Keratinocyte (primary cell): ENCODE measurements at regions not wholly inside any gene's neighbourhood (a gene's known extent, or its start where the extent isn't known, plus 50 kb on each side); places are given as distances from the start of the nearest gene placed in this dataset.

Experiments
- DNase-seq: peaks from one replicate; pipeline ENCODE4 v3.0.0-alpha.2; 2011; ENCODE audit warnings: low read depth, missing footprints, low spot score
- FAIRE-seq: peaks from 2 replicates; lab custom pipeline; 2011; peaks lifted over from hg19 to GRCh38; lab: Jason Lieb, UNC
- H2AFZ ChIP-seq: 2 replicates; pipeline ENCODE4 v1.6.0; 2012; ENCODE audit warnings: low read length, control low read depth, inconsistent platforms; ENCODE audit not compliant: control insufficient read depth
- H3K27ac ChIP-seq: 2 replicates; pipeline ENCODE4 v1.5.1; 2011; ENCODE audit warnings: low read length; ENCODE audit not compliant: control insufficient read depth, insufficient read depth
- H3K27me3 ChIP-seq: 3 replicates; pipeline ENCODE4 v1.6.0; 2011; ENCODE audit warnings: low read length; ENCODE audit not compliant: control insufficient read depth, insufficient read depth; ENCODE audit errors: extremely low read depth
- H3K36me3 ChIP-seq, 2 experiments: 2 replicates in 1 of 2; 3 replicates in 1 of 2; pipeline ENCODE4 v1.5.1; 2011; ENCODE audit warnings: low read length in 2 of 2, mild to moderate bottlenecking in 1 of 2; ENCODE audit not compliant: control insufficient read depth in 2 of 2, insufficient read depth in 2 of 2; ENCODE audit errors: extremely low read depth in 1 of 2
- H3K4me1 ChIP-seq: 3 replicates; pipeline ENCODE4 v1.5.1; 2011; ENCODE audit warnings: low read length; ENCODE audit not compliant: control insufficient read depth, insufficient read depth; ENCODE audit errors: extremely low read depth
- H3K4me2 ChIP-seq: 3 replicates; pipeline ENCODE4 v1.6.0; 2011; ENCODE audit warnings: low read depth, low read length; ENCODE audit not compliant: control insufficient read depth, insufficient read depth; ENCODE audit errors: extremely low read depth
- H3K4me3 ChIP-seq, 3 experiments: fragments of 200-600 bp in 1 of 3; sonication (generic) in 1 of 3; 2 replicates in 2 of 3; 3 replicates in 1 of 3; pipeline ENCODE4 v1.5.1; 2011 to 2016; ENCODE audit warnings: low read length in 3 of 3, mild to moderate bottlenecking in 3 of 3, control low read depth in 2 of 3, inconsistent platforms in 1 of 3, low read depth in 1 of 3, mixed read lengths in 1 of 3, mixed run types in 1 of 3, moderate library complexity in 1 of 3; ENCODE audit not compliant: control insufficient read depth in 2 of 3, insufficient read depth in 2 of 3; ENCODE audit errors: extremely low read depth in 1 of 3
- H3K79me2 ChIP-seq: 2 replicates; pipeline ENCODE4 v1.6.0; 2012; ENCODE audit warnings: low read length; ENCODE audit not compliant: control insufficient read depth, insufficient read depth
- H3K9ac ChIP-seq: 3 replicates; pipeline ENCODE4 v1.6.0; 2011; ENCODE audit warnings: low read length; ENCODE audit not compliant: control insufficient read depth, insufficient read depth; ENCODE audit errors: extremely low read depth
- H3K9me1 ChIP-seq: 3 replicates; pipeline ENCODE4 v1.6.0; 2011; ENCODE audit warnings: low read length; ENCODE audit not compliant: control insufficient read depth, insufficient read depth; ENCODE audit errors: extremely low read depth
- H3K9me3 ChIP-seq: 2 replicates; pipeline ENCODE4 v1.5.1; 2012; ENCODE audit warnings: low read depth, low read length; ENCODE audit not compliant: control insufficient read depth
- H4K20me1 ChIP-seq: 3 replicates; pipeline ENCODE4 v1.6.0; 2011; ENCODE audit warnings: low read length; ENCODE audit not compliant: control insufficient read depth, insufficient read depth; ENCODE audit errors: extremely low read depth
- EZH2 ChIP-seq: IDR thresholded peaks from one replicate; pipeline ENCODE4 v1.6.1; 2012; ENCODE audit warnings: inconsistent platforms, mild to moderate bottlenecking, low read length, moderate library complexity
- dilution Hi-C: fragments of 300-500 bp; cut with MboI; formaldehyde crosslinking; loops from one replicate; pipeline ENCODE4 v1.7.0; 2020; ENCODE audit warnings: low sequenced_read_pairs; ENCODE audit not compliant: extremely low pct_ligation_motif_present
- TF ChIP-seq, protein P1 (sequence below), 3 experiments: IDR thresholded peaks in 1 of 3; conservative IDR thresholded peaks in 1 of 3; optimal IDR thresholded peaks in 1 of 3; 2 replicates in 2 of 3; 3 replicates in 1 of 3; pipeline versions ENCODE3 to v1.5.1; 2011; ENCODE audit warnings: low read length in 3 of 3, mild to moderate bottlenecking in 3 of 3, moderate library complexity in 2 of 3, control low read depth in 1 of 3, inconsistent platforms in 1 of 3; ENCODE audit not compliant: insufficient read depth in 2 of 3; ENCODE audit errors: extremely low read depth in 1 of 3

- TF ChIP-seq, protein P1, sequence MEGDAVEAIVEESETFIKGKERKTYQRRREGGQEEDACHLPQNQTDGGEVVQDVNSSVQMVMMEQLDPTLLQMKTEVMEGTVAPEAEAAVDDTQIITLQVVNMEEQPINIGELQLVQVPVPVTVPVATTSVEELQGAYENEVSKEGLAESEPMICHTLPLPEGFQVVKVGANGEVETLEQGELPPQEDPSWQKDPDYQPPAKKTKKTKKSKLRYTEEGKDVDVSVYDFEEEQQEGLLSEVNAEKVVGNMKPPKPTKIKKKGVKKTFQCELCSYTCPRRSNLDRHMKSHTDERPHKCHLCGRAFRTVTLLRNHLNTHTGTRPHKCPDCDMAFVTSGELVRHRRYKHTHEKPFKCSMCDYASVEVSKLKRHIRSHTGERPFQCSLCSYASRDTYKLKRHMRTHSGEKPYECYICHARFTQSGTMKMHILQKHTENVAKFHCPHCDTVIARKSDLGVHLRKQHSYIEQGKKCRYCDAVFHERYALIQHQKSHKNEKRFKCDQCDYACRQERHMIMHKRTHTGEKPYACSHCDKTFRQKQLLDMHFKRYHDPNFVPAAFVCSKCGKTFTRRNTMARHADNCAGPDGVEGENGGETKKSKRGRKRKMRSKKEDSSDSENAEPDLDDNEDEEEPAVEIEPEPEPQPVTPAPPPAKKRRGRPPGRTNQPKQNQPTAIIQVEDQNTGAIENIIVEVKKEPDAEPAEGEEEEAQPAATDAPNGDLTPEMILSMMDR (optimal IDR thresholded peaks at IDR 0.05 in 1 of 3, IDR thresholded peaks at IDR 0.05 in 1 of 3, conservative IDR thresholded peaks at IDR 0.05 in 1 of 3; ENCODE audit: extremely low read depth in 1 of 3, insufficient read depth in 2 of 3, low read length in 3 of 3) = no peak
- TF ChIP-seq EZH2 = no peak
- no peak for FAIRE-seq
- no peaks in the 10 kb centered on the region for H3K9me1 ChIP-seq
- no peaks in the 10 kb centered on the region for H3K27me3 ChIP-seq
- no peak overlapping the region for H3K9ac ChIP-seq
- H3K4me2 ChIP-seq = no peak overlapping the region
- no peak for DNase-seq
- H3K36me3 ChIP-seq = no peaks in the 10 kb centered on the region
- H3K9me3 ChIP-seq = no peaks in the 10 kb centered on the region
- dilution Hi-C loops = no loop called here
- H3K79me2 ChIP-seq = no peaks in the 10 kb centered on the region
- no peak overlapping the region for H3K4me3 ChIP-seq
- no peaks in the 10 kb centered on the region for H4K20me1 ChIP-seq
- peaks cover 10% of the 10 kb centered on the region for H3K4me1 ChIP-seq
- no peak overlapping the region for H2AFZ ChIP-seq
- no peak overlapping the region for H3K27ac ChIP-seq
Observed at GRCh38 chr2:156700681-156701080, 264.5 kb downstream of the GPD2 start.

DNA sequence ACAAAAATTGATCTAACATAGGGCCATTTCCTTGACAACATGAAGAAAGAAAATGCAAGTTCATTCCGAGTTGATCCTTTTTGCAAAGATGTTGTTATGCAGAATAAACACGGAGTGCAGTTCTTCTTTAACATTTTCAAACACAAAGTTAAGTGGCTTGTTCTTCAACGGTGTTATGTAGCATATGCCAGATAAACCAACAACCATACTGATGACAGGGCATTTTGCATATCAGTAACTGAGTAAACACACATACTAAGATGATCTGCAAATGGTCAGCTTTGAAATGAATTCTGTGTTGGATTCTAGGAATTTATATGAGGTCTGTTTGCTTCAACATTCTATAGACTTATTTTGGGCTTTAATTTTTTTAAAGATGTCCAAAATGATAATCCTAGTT lies 266.4 kb downstream of the GPD2 start:
- Histone ChIP-seq H3K4me3 (no peak overlapping the region), H2AFZ (no peak overlapping the region), H4K20me1 (no peaks in the 10 kb centered on the region), H3K9ac (no peak overlapping the region), H3K36me3 (no peaks in the 10 kb centered on the region), H3K4me2 (no peak overlapping the region), H3K79me2 (no peaks in the 10 kb centered on the region), H3K9me1 (no peaks in the 10 kb centered on the region), H3K27ac (no peak overlapping the region), H3K4me1 (peaks cover 10% of the 10 kb centered on the region), H3K9me3 (no peaks in the 10 kb centered on the region), H3K27me3 (no peaks in the 10 kb centered on the region)
- TF ChIP-seq, protein P1 (optimal IDR thresholded peaks at IDR 0.05 in 1 of 3, IDR thresholded peaks at IDR 0.05 in 1 of 3, conservative IDR thresholded peaks at IDR 0.05 in 1 of 3; ENCODE audit: extremely low read depth in 1 of 3, insufficient read depth in 2 of 3, low read length in 3 of 3) = no peak
- TF ChIP-seq EZH2 = no peak
- dilution Hi-C loops = no loop called here
- FAIRE-seq = no peak
- no peak for DNase-seq
